HUES48 (cell line): ENCODE measurements at regions not wholly inside any gene's neighbourhood (a gene's known extent, or its start where the extent isn't known, plus 50 kb on each side); places are given as distances from the start of the nearest gene placed in this dataset.
"Not testable (repeated sequence)": the region's sequence is repeated elsewhere in the genome, so short reads cannot be mapped to it uniquely, and the experiment has no call there.

Source experiments
- H3K27ac ChIP-seq: one replicate; pipeline ENCODE4 v1.7.0; 2013; ENCODE audit warnings: low read depth, low read length, inconsistent platforms
- H3K27me3 ChIP-seq: 2 replicates; pipeline ENCODE4 v1.6.1; 2013; ENCODE audit warnings: mild to moderate bottlenecking, low read length; ENCODE audit not compliant: control insufficient read depth, insufficient read depth
- H3K36me3 ChIP-seq: 2 replicates; pipeline ENCODE4 v1.6.1; 2013; ENCODE audit warnings: low read length; ENCODE audit not compliant: control insufficient read depth, insufficient read depth
- H3K4me1 ChIP-seq: 2 replicates; pipeline ENCODE4 v1.6.1; 2013; ENCODE audit warnings: mild to moderate bottlenecking, low read length; ENCODE audit not compliant: control insufficient read depth, insufficient read depth
- H3K4me3 ChIP-seq: 2 replicates; pipeline ENCODE4 v1.5.1; 2013; ENCODE audit warnings: mild to moderate bottlenecking, low read depth, low read length
- H3K9ac ChIP-seq: 2 replicates; pipeline ENCODE4 v1.6.1; 2013; ENCODE audit warnings: mild to moderate bottlenecking, low read depth, low read length, moderate library complexity
- H3K9me3 ChIP-seq: 2 replicates; pipeline ENCODE4 v1.6.1; 2013; ENCODE audit warnings: low read length; ENCODE audit not compliant: control insufficient read depth, insufficient read depth

DNA sequence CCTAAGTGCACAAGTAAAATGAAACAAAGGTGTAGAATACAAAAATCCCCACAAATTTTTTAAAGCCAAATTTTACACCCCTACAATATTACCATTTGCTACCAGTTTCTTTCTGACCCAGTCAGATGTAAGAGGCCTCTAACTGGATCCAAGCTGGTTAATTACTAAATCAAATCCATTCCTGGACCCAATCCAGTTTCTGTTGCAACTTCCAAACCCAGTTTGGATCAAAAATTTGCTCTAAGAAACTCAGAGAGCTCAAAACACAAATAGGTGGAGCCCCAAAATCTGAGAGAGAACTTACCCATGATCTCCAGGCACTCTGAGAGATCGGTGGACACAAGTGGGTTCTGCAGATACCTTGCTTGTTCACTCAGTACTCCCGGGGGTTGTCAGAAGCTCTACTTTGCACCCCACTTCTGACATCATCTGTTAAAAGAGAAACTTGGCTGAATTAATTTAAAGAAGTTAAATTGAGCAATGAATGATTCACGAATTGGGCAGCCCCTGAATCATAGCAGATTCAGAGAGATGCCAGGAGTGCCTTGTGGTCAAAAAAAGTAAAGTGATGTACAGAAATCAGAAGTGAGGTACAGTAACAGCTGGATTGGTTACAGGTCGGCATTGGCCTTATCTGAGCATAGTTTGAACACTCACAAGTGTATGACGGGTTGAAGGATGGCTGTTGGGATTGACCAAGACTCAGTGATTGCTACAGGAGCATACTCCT is 448.0 kb downstream of the KCNT2 start:
- no peak overlapping the region for H3K9ac ChIP-seq
- no peak overlapping the region for H3K27ac ChIP-seq
- H3K4me1 ChIP-seq, result no peaks in the 10 kb centered on the region
- no peaks in the 10 kb centered on the region for H3K36me3 ChIP-seq
- no peaks in the 10 kb centered on the region for H3K27me3 ChIP-seq
- no peak overlapping the region for H3K4me3 ChIP-seq
- no peaks in the 10 kb centered on the region for H3K9me3 ChIP-seq

DNA sequence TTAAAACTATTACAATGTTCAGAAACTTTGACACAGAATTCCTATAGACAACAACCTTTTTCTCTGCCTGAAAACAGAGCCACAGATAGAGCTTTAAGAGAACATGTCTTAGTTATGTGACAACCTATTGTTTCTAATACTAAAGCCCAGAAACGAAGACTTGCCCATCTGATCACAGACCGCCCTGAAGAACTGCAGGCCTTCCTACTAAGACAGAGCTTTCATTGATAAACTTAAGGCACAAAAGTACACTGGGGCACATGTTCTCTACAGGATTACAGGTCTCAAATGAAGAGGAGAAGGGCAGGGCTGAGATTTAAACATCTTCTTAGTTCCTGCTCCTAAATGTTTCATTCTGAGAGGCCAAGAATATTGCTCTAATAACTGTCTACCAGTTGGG is 452.7 kb downstream of the KCNT2 start:
- H3K9me3 ChIP-seq, result no peaks in the 10 kb centered on the region
- no peaks in the 10 kb centered on the region for H3K4me1 ChIP-seq
- no peaks in the 10 kb centered on the region for H3K27me3 ChIP-seq
- H3K9ac ChIP-seq, result no peak overlapping the region
- no peak overlapping the region for H3K27ac ChIP-seq
- H3K36me3 ChIP-seq, result no peaks in the 10 kb centered on the region
- no peak overlapping the region for H3K4me3 ChIP-seq

DNA sequence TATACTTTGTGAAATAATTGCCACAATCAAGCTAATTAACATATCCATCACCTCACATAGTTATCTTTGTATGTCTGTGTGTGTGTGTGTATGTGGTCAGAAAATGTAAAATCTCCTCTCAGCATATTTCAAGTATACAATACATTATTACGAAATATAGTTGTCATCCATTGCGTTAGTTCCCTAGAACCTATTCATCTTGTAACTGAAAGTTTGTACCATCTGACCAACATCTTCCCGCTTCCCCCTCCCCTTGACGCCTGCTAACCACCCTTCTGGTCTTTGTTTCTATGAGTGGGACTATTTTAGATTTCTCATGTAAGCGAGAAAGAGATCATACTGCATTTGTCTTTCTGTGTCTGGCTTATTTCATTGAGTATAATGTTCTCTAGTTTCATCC is 455.3 kb downstream of the KCNT2 start:
- Histone ChIP-seq H3K4me1 (no peaks in the 10 kb centered on the region), H3K9me3 (no peaks in the 10 kb centered on the region), H3K36me3 (no peaks in the 10 kb centered on the region), H3K27ac (no peak overlapping the region), H3K27me3 (no peaks in the 10 kb centered on the region), H3K4me3 (no peak overlapping the region), H3K9ac (no peak overlapping the region)

DNA sequence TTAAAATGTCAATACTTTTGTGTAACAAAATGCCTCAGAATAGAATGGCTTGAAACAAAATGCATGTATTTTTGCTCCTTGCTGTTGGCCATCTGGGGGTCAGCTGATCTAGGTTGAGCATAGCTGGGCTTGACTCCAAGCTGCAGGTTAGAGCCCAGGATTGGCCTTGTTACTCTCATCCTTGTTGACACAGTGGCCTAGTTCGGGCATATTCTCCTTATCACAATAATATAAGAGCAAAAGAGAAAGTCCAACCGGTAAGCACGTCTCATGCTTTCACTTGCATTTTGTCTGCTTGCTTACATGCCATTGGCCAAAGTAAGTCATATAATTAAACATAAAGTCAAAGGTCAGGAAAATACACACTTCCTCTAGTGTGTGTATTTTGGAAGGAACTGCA is 456.2 kb downstream of the KCNT2 start:
- Histone ChIP-seq H3K27ac (no peak overlapping the region), H3K27me3 (no peaks in the 10 kb centered on the region), H3K4me1 (no peaks in the 10 kb centered on the region), H3K9me3 (no peaks in the 10 kb centered on the region), H3K9ac (no peak overlapping the region), H3K4me3 (no peak overlapping the region), H3K36me3 (no peaks in the 10 kb centered on the region)

DNA sequence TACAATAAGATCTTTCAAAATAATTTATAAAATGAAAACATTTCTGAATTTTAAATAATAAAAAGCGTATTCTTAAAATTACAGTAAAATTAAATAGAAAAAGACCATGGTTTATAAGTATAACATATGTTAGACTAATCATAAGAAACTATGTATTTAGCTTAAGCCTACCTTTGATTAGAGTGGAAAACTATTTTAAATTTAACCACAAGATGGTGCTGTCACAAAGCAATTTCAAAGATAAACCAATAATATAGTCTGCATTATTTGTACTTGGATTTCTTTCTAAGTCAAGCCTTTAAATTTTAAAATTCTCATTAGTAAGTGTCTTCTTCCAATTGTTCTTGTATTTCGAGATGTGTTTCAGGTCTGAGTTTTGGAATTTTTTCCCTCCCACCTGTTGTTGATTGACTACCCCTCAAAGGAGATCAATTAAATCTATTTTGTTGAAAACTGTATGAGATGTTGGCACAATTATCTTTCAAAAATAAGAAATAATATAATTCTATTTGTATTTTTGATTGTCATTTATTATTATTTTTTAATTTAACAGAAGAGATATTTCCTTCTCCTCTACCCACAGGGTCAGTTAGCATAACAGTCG is 459.8 kb downstream of the KCNT2 start:
- Histone ChIP-seq H3K4me3 (no peak overlapping the region), H3K9ac (no peak overlapping the region), H3K36me3 (no peaks in the 10 kb centered on the region), H3K4me1 (no peaks in the 10 kb centered on the region), H3K27me3 (no peaks in the 10 kb centered on the region), H3K9me3 (no peaks in the 10 kb centered on the region), H3K27ac (no peak overlapping the region)

DNA sequence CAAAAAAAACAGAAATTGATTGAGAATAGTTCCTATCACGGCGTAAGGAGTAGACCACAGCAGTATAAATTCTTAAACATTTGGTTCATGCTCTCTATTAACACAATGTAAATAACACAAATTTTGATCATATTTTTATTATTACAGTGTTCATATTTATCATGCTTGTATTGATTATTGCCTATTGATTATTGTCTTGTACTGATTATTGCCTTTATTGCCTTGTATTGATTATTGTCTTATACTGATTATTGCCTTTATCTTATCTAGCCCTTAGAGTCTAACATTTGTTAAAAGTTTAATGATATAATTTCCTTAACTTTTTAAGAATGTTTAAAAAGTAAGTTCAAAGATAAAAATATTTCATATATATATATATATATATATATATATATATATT is 460.7 kb downstream of the KCNT2 start:
- Histone ChIP-seq H3K4me1 (peaks cover under 1% of the 10 kb centered on the region; the same call in 1 of the 2 replicates), H3K27ac (no peak overlapping the region), H3K27me3 (no peaks in the 10 kb centered on the region), H3K9me3 (no peaks in the 10 kb centered on the region), H3K9ac (no peak overlapping the region), H3K36me3 (no peaks in the 10 kb centered on the region), H3K4me3 (no peak overlapping the region)

DNA sequence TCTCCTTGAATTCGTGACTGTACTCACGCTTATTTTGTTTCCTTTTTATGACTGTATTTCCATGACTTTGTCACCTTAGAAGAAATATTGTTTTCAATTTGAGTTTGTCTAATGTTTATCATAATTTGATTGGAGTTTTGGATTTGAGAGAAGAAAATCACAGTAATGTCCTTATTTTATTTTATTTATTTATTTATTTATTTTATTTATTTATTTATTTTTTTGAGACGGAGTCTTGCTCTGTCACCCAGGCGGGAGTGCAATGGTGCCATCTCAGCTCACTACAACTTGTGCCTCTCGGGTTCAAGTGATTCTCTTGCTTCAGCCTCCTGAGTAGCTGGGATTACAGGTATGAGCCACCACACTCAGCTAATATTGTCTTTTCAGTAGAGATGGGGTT is 463.1 kb downstream of the KCNT2 start:
- not testable (repeated sequence) for H3K27ac ChIP-seq, H3K36me3 ChIP-seq, H3K9me3 ChIP-seq, H3K27me3 ChIP-seq, H3K9ac ChIP-seq, H3K4me1 ChIP-seq, H3K4me3 ChIP-seq

DNA sequence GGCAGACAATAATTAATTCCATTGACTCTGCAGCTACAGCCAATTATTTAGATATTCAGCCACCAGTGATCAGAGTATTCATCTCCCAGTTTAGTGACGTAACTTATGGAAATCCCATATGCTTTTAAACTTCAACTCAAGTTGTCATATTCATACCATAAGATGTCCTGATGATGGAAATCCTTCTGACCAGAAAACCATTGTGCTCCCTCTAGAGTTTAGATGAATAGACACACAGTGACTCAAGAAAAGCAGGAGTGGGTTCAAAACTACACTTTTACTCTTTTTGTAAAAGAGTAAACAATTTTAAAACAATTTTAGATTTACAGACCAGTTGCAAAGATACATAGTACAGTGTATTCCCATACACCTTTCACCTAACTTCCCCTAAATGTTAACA is 463.7 kb downstream of the KCNT2 start:
- Histone ChIP-seq H3K9ac (no peak overlapping the region), H3K27me3 (no peaks in the 10 kb centered on the region), H3K9me3 (no peaks in the 10 kb centered on the region), H3K36me3 (no peaks in the 10 kb centered on the region), H3K4me3 (no peak overlapping the region), H3K4me1 (peaks cover 3% of the 10 kb centered on the region; the same call in 1 of the 2 replicates), H3K27ac (no peak overlapping the region)

DNA sequence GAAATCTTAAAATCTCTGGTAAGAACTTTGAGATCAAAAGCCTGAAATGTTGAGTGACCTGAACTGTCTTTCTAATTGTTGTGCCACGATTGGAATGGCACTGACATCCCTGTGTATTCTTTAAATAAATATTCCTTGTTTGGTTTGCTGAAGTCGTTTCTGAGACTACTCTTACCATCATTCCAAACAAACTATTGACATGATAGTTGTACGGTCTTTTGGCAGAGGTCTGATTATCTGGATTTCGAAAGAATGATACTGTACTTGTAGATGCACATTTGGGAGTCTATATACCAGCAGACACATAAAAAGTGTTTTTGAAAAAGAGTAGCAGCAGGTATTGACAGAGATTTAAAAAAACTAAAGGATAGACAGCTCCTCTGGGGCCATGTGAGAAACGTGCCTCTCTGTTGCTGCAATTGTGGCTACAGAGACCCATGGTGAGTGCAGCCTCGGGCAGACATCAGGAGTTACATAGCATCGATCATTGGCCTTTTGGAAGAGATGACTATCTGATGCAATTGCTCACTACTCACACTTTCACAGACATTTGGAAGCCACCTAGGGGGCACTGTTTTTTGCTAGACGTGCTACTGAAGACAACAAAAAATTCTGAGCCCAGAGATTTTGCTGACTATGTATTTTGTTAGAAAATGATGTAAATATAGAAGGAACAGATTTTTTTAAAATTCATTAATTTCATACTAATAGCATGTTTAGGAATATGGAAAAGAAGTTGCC is 464.5 kb downstream of the KCNT2 start:
- H3K4me3 ChIP-seq, result no peak overlapping the region
- no peak overlapping the region for H3K9ac ChIP-seq
- H3K36me3 ChIP-seq, result no peaks in the 10 kb centered on the region
- H3K27ac ChIP-seq, result no peak overlapping the region
- H3K9me3 ChIP-seq, result no peaks in the 10 kb centered on the region
- peaks cover 3% of the 10 kb centered on the region; the same call in 1 of the 2 replicates for H3K4me1 ChIP-seq
- no peaks in the 10 kb centered on the region for H3K27me3 ChIP-seq

DNA sequence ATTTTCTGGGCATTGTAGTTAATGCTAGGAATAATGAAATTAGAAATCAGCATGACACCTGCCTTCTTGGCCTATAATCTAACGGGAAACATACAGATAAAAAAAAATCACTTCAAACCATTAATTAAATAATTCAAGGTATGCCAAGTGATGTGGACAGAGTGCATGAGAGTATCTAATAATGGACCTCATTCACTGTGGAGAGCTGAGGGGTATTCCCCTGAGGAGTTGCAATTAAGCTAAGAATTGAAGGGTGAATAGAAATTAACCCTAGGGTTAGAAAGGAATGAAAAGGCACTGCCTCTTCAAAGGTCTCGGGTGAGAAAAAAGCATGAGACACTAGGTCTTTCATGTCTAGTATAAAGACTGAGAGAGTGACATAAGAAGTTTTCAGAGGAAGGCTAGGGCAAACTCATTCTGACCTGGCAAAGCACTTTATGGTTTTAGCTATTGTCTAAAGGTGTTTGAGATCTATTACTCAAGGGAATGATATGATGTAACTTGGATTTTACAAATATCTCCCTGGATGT is 466.1 kb downstream of the KCNT2 start:
- no peak overlapping the region for H3K4me3 ChIP-seq
- H3K27me3 ChIP-seq, result no peaks in the 10 kb centered on the region
- H3K36me3 ChIP-seq, result no peaks in the 10 kb centered on the region
- H3K4me1 ChIP-seq, result peaks cover 3% of the 10 kb centered on the region; the same call in 1 of the 2 replicates
- H3K9ac ChIP-seq, result no peak overlapping the region
- peak overlapping the region; percentile 53 for H3K27ac ChIP-seq
- no peaks in the 10 kb centered on the region for H3K9me3 ChIP-seq

DNA sequence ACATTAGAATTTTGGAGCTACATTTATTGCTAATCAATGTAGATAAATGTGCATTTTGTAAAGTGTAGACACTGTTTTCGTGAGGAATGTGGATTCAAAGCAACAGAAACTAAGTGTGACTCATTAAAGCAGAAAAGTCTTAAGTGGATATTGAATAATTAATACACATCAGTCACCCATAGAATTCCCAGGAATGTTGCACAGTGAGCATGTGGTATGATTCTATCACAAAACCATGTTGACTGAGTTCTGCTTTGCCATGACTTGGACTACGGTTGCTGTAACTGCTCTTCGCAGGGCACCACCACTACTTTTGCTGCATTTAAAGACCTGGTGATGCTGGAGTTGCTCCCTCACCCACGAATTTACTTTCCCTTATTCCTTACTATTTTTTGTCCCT is 471.8 kb downstream of the KCNT2 start:
- no peaks in the 10 kb centered on the region for H3K27me3 ChIP-seq
- no peaks in the 10 kb centered on the region for H3K36me3 ChIP-seq
- no peak overlapping the region for H3K4me3 ChIP-seq
- H3K27ac ChIP-seq, result no peak overlapping the region
- no peak overlapping the region for H3K9ac ChIP-seq
- no peaks in the 10 kb centered on the region for H3K9me3 ChIP-seq
- H3K4me1 ChIP-seq, result no peaks in the 10 kb centered on the region
